Coronary artery (tissue), 2 donors: ENCODE measurements at regions not wholly inside any gene's neighbourhood (a gene's known extent, or its start where the extent isn't known, plus 50 kb on each side); places are given as distances from the start of the nearest gene placed in this dataset.

Source experiments
- DNase-seq: peaks from one replicate; pipeline ENCODE4 v3.0.0-alpha.2; 2017; ENCODE audit warnings: low spot score
- H3K27ac ChIP-seq, 2 donors: fragments of 200-600 bp; sonication (generic); one replicate each; pipeline ENCODE4 v1.5.1; 2016 to 2019
- H3K4me3 ChIP-seq: fragments of 200-600 bp; sonication (generic); 2 replicates; pipeline ENCODE4 v1.5.1; 2016; ENCODE audit warnings: mild to moderate bottlenecking, moderate library complexity
- TF ChIP-seq, protein P1 (sequence below): fragments of 200-600 bp; sonication (generic); IDR thresholded peaks from one replicate; pipeline ENCODE4 v1.5.1; 2019; ENCODE audit warnings: antibody characterized with exemption

DNA sequence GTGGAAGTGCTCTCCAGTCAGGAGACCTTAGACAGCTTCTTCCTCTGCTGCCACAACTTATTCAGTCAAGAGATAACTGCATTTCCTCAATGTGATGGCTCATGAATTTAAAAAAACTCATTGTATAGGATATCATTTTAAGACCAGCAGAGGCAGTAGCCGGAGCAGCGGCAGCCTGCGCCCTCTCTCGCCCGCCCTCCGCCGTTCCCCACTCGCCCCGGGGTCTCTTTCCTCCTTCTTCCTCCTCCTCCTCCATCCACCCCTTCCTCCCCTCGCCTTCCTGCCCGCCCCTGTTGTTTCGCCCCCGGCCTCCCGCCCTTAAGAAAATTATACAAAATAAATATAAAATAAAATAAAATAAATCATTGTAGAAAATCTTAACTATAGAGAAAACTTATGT lies 687.6 kb downstream of the FLRT2 start:
- DNase-seq, result no peak
- Histone ChIP-seq H3K27ac (no peak overlapping the region), H3K4me3 (no peak overlapping the region)
- TF ChIP-seq, protein P1, sequence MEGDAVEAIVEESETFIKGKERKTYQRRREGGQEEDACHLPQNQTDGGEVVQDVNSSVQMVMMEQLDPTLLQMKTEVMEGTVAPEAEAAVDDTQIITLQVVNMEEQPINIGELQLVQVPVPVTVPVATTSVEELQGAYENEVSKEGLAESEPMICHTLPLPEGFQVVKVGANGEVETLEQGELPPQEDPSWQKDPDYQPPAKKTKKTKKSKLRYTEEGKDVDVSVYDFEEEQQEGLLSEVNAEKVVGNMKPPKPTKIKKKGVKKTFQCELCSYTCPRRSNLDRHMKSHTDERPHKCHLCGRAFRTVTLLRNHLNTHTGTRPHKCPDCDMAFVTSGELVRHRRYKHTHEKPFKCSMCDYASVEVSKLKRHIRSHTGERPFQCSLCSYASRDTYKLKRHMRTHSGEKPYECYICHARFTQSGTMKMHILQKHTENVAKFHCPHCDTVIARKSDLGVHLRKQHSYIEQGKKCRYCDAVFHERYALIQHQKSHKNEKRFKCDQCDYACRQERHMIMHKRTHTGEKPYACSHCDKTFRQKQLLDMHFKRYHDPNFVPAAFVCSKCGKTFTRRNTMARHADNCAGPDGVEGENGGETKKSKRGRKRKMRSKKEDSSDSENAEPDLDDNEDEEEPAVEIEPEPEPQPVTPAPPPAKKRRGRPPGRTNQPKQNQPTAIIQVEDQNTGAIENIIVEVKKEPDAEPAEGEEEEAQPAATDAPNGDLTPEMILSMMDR, result no peak

DNA sequence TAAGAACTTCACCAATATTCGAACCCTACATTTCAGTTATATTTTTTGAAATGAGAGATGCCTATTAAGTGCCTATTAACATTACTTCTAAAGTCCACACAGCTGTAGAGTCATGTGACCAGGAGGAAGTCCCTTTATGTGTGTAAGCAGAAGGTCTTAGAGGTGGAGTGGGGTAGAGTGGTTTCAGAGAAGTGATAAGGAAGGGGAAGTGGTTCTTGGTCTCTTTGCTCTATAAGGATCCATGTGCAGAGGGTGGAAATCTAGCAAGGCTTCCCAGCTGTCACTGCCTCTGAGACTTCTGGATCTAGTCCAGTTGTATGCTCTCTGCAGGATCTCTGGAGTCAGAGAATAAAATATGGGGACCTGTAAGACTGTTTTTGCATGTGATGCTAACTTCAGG lies 673.9 kb downstream of the FLRT2 start:
- DNase-seq, result no peak
- H3K4me3 ChIP-seq, result no peak overlapping the region
- H3K27ac ChIP-seq, result no peak overlapping the region
- TF ChIP-seq, protein P1, result no peak

DNA sequence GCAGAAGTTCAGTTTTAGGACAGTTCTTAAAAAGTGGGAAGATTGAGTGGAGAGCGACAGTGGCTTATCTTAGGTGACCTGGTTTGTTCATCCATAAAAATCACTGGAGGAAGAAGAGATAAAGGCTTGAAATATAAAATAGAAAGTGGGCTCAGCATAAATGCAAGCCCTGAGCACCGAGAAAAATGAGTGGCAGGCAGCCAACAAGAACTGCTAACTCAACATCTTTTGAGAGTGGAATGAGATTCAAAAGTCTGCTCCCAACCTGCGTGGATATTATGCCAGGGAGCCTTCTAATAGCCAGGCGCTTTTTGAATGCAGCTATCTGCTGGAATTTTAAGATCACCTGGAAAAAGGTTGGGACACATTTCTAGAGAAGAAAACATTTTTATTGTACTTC lies 666.5 kb downstream of the FLRT2 start:
- DNase-seq, result no peak
- H3K4me3 ChIP-seq, result no peak overlapping the region
- TF ChIP-seq, protein P1, result no peak
- no peak overlapping the region for H3K27ac ChIP-seq

DNA sequence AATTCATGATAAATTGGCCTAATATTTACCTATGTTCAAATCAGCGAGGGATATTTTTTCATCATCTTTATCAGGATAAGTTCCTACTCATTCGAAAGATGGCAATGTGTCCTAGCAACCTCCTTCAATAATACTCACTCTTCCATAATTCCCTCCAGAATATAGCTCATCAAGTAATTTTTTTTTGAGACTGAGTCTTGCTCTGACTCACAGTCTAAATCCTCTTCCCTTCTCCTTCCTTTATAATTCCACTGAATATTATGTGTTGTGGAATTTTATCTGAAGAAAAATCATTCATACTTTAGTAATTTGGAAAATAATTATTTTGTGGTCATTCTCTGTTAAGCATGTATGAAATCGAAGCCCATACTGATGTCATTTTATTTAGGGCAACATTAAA lies 663.8 kb downstream of the FLRT2 start:
- no peak for DNase-seq
- TF ChIP-seq, protein P1, result no peak
- Histone ChIP-seq H3K4me3 (no peak overlapping the region), H3K27ac (no peak overlapping the region)

DNA sequence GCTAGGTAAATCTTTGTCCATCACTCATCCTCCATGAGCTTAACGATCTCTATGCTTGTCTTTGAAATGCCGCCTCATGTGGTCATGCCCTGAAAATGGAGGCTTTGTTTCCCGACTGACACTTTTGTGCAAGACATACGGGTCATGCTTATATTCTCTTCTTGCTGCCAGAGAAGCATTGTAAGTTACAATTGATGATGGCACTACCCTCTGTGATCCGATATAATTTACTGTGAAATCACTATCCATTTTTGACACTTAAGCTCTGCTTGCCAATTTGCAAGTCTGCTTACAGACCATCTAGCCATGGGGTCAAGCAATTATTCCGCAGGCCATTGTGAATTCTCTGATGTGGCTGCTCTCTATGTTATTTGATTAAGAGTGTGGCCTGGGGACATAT lies 650.0 kb downstream of the FLRT2 start:
- Histone ChIP-seq H3K4me3 (no peak overlapping the region), H3K27ac (no peak overlapping the region)
- no peak for DNase-seq
- TF ChIP-seq, protein P1, result no peak

DNA sequence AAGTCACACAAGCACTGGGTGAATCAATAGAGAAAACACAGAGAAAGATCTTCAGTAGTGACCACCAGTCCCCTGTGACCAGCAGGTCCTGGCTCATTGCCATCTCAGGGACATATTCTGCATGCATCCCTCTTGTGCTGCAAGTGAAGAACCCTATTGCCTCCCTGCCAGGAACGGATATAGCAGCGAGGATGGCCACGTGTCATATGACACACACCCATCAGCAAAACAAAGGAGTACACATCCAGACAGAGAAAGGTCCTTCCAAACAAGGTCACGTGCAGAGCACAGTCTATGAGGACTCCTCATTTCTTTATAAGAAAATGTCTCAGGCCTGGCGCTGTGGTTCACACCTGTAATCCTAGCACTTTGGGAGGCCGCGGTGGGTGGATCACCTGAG lies 638.4 kb downstream of the FLRT2 start:
- DNase-seq, result no peak
- TF ChIP-seq, protein P1, result no peak
- Histone ChIP-seq H3K27ac (no peak overlapping the region), H3K4me3 (no peak overlapping the region)

DNA sequence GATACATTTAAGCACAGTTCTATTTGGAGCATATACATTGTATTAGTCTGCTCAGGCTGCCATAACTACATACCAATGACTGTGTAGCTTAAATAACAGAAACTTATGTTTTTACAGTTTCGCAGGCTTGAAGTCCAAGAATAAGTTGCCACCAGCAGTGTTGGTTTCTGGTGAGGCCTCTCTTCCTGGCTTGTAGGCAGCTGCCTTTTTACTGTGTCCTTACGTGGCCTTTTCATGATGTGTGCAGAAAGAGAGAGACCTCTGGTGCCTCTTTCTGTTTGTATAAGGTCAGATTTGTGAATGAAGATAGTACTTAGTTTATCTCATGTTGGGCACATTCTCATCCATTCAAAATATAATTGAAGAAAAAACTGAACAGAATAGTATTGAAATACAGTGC lies 636.6 kb downstream of the FLRT2 start:
- Histone ChIP-seq H3K27ac (no peak overlapping the region), H3K4me3 (no peak overlapping the region)
- no peak for DNase-seq
- TF ChIP-seq, protein P1, result no peak
